Heart right ventricle (tissue), 16 donors: ENCODE measurements at regions not wholly inside any gene's neighbourhood (a gene's known extent, or its start where the extent isn't known, plus 50 kb on each side); places are given as distances from the start of the nearest gene placed in this dataset.
A peak's percentile ranks its signal among the peaks of the same experiment; 100 is the strongest.
"Not testable (repeated sequence)": the region's sequence is repeated elsewhere in the genome, so short reads cannot be mapped to it uniquely, and the experiment has no call there.

Experiments used
- ATAC-seq, 8 donors: fragments of 200-7000 bp; cut with Tn5 transposase; one replicate each; pipeline ENCODE4 v1.9.1; 2020; ENCODE audit warnings: mild to moderate bottlenecking in 8 of 8, moderate library complexity in 8 of 8, moderate number of reproducible peaks in 1 of 8
- DNase-seq, 2 donors: peaks; one replicate each; pipeline ENCODE4 v3.0.0-alpha.2; 2020
- H3K27ac ChIP-seq, 10 donors: fragments of 200-600 bp; sonication (generic) in 2 of 10; one replicate each; pipeline versions ENCODE4 v1.5.0 to v1.8.0; 2020 to 2022; ENCODE audit warnings: mild to moderate bottlenecking in 3 of 10
- H3K27me3 ChIP-seq, 7 donors: fragments of 200-600 bp; one replicate each; pipeline ENCODE4 v1.8.0; 2021 to 2022; ENCODE audit warnings: mild to moderate bottlenecking in 2 of 7
- H3K36me3 ChIP-seq, 9 donors: fragments of 200-600 bp; sonication (generic) in 1 of 9; one replicate each; pipeline versions ENCODE4 v1.5.0 to v1.8.0; 2020 to 2022; ENCODE audit warnings: mild to moderate bottlenecking in 2 of 9
- H3K4me1 ChIP-seq, 9 donors: fragments of 200-600 bp; sonication (generic) in 1 of 9; one replicate each; pipeline versions ENCODE4 v1.5.0 to v1.8.0; 2020 to 2022; ENCODE audit warnings: mild to moderate bottlenecking in 4 of 9
- H3K4me3 ChIP-seq, 10 donors: fragments of 200-600 bp; sonication (generic) in 2 of 10; one replicate each; pipeline versions ENCODE4 v1.5.0 to v1.8.0; 2020 to 2022; ENCODE audit warnings: mild to moderate bottlenecking in 7 of 10, moderate library complexity in 2 of 10
- H3K9me3 ChIP-seq, 11 donors: fragments of 200-600 bp in 10 of 11; sonication (generic) in 2 of 11; one replicate each; pipeline versions ENCODE4 v1.5.0 to v1.8.0; 2013 to 2022; ENCODE audit warnings: mild to moderate bottlenecking in 2 of 11, control low read depth in 1 of 11, moderate library complexity in 1 of 11
- WGBS, 2 donors: extraction: QIAGEN DNeasy Blood & Tissue Kit; methylation state at CpG; one replicate each; pipeline ENCODE4 v1.1.7; 2013; ENCODE audit warnings: inconsistent platforms in 1 of 2; 5-methylcytosine and 5-hydroxymethylcytosine counted together
- intact Hi-C, 10 donors: fragments of 100-400 bp; cut with DNase I; formaldehyde crosslinking; loops; one replicate each; pipeline versions ENCODE4 v1.11.1 to v1.14.2; 2022
- TF ChIP-seq, protein P1 (sequence below), 9 donors: fragments of 200-600 bp; sonication (generic) in 2 of 9; IDR thresholded peaks; one replicate each; pipeline versions ENCODE4 v1.5.0 to v1.8.0; 2021 to 2022; ENCODE audit warnings: antibody characterized with exemption in 9 of 9, mild to moderate bottlenecking in 5 of 9, moderate library complexity in 1 of 9
- donor health status: Arrhythmogenic right ventricular cardiomyopathy.
- donor health status: ischemic (EF 13 %, LVEDD 7.1; RV severe dilation, severe dysfunction).
- donor health status: healthy with polysubstance abuse.
- donor health status: DM: no; HTN: yes; CAD: no.
- donor health status: DM: no; HTN: no; CAD: no.
- donor health status: ischemic (EF 25% LVEDD 6.9; RV normal size, moderate dysfunction).
- donor health status: ischemic (EF 25% LVEDD 5.7; RV mildly dilated, moderate dysfunction).
- donor health status: healthy.
- donor health status: DM: yes; HTN: yes; CAD: no.
- donor health status: Ischemic cardiomyopathy.
- donor health status: ischemic (EF 35%, LVEDD 5.7; RV mildly dilated, moderate dysfunction).
- donor health status: nonischemic (EF 11% LVEDD 7.7; RV severe dilation, severe dysfunction).
- donor health status: DM: yes; HTN: yes; CAD: no.
- donor health status: PGD.
- donor health status: ischemic (EF 29% LVEDD 5.4; RV normal size, mild dysfunction).
- donor health status: nonischemic (EF 23%, LVEDD 6.1; RV moderate dilation, normal function).

DNA sequence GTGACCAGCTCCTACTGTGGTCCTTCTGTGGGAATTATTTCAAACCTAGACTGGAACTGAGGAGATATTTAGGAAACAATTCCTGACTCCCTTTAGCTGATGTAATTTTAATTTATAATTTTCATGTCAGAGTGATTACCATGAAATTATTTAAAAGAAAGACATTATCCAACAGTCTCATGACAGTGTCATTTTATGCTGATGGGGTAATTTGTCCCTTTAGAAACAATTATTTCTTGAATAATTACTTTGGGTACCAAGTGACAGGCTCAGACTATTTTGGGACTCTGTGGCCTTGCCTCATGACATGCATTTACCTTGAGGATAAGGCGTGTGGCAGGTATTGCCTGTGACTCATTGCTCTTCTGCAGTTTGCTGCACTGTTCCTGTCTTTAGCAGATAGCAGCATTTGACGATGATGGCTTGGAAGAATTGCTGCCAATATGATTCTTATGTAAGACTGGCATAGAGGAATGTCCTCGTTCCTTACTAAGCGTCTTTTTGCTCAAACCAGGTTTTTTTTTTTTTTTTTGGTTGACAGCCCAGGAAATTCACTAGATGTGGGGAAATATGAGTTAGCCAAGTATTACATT, 206.0 kb upstream of the HMCN1 start:
- no peaks in the 10 kb centered on the region for H3K36me3 ChIP-seq
- TF ChIP-seq, protein P1, sequence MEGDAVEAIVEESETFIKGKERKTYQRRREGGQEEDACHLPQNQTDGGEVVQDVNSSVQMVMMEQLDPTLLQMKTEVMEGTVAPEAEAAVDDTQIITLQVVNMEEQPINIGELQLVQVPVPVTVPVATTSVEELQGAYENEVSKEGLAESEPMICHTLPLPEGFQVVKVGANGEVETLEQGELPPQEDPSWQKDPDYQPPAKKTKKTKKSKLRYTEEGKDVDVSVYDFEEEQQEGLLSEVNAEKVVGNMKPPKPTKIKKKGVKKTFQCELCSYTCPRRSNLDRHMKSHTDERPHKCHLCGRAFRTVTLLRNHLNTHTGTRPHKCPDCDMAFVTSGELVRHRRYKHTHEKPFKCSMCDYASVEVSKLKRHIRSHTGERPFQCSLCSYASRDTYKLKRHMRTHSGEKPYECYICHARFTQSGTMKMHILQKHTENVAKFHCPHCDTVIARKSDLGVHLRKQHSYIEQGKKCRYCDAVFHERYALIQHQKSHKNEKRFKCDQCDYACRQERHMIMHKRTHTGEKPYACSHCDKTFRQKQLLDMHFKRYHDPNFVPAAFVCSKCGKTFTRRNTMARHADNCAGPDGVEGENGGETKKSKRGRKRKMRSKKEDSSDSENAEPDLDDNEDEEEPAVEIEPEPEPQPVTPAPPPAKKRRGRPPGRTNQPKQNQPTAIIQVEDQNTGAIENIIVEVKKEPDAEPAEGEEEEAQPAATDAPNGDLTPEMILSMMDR (IDR thresholded peaks at IDR 0.05), result no peak
- no peaks in the 10 kb centered on the region for H3K9me3 ChIP-seq
- intact Hi-C loops, result no loop called here
- DNase-seq (no peak), ATAC-seq (peak in 5 of 8 donors; percentile 28 to 74 (median 52))
- H3K4me1 ChIP-seq, result peaks cover 0 to 18% (median 5%) of the 10 kb centered on the region in 9 donors
- WGBS, 2 donors, result 54 to 59% methylated on average over 4 of the region's 4 CpGs
- no peak overlapping the region for H3K27ac ChIP-seq
- no peaks in the 10 kb centered on the region for H3K27me3 ChIP-seq
- no peak overlapping the region for H3K4me3 ChIP-seq

DNA sequence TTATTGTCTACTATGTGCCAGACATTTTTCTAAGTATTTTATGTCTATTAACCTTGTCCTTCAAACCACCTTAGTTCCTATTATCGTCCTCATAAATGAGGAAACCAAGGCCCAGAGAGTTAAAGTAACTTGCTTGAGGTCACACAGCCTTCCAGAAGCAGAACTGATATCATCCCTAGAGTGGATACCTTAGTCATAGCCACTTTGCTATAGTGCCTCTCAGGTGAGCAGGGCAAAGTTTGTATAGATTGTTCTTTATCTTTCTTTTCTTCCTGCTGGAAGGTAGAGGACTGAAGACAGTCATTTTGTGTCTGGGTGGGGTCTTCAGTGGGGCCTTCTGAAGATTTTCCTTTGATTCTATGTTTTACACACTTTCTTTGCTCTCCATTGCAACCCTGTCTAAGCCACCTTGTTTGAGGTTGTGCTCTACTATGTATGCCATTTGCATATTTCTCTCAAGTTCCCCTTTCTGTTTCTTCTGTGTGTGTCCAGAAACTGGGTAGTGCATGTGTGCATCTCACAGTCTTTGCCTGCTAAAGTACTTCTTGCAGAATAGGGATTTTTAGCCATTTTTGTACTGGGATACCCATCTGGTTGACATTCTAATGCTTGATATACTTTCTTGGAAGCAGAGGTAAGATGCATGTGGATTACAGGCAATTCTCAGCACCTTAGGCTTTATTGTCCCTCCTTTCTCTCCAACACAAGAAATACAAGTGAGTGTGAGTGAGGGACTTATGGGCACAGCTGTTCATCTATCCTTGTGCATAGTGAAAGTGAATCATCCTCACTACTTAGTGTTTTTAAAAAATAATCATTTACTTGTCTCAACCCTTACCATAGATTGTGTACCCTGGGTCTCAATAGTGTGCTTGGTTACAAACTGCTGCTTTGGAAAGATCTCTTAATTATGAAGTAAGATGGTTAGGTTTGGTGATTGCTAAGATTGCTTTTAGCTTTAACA, 207.6 kb upstream of the HMCN1 start:
- H3K27ac ChIP-seq, result no peak overlapping the region
- no peak for DNase-seq
- H3K4me1 ChIP-seq, result peaks cover 0 to 14% (median 0%) of the 10 kb centered on the region in 9 donors
- ATAC-seq, result no peak
- no peaks in the 10 kb centered on the region for H3K27me3 ChIP-seq
- no peaks in the 10 kb centered on the region for H3K9me3 ChIP-seq
- intact Hi-C loops, result no loop called here
- no peak overlapping the region for H3K4me3 ChIP-seq
- WGBS, 2 donors, result 73 to 84% methylated on average over 1 of the region's 1 CpG
- TF ChIP-seq, protein P1 (IDR thresholded peaks at IDR 0.05), result no peak
- no peaks in the 10 kb centered on the region for H3K36me3 ChIP-seq

DNA sequence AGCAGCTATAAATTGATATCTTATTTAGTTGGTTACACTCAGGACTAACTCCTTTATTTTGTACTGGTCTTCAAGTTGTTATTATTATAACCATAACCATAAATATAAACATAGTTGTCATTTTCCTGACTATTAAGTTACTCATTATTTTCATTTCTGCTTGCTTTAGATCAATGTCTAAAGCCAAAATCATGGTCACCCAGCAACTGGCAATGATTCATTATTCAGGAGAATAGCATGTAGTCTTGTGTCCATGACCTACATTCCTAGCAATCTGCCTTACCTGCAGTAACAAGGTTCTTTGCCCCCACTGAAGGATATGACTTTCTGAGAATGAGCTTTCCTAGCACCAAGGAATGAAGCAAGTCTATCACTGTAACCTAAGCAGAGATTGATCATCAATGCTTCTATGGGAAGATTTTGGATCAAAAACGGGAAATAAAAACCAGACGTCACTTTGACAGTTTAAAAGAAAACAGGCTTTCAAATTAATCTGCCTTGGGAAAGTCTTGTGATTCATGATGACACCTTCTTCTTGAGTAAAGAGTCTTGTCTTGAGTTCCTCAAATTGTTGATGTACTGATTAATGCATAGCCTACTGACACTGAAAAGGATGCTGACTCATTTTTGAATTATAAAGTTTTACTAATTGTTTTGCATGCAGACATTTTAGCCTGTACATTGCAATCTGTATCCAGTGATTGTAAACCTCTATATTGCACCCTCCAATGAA, 203.3 kb upstream of the IVNS1ABP start:
- TF ChIP-seq, protein P1 (IDR thresholded peaks at IDR 0.05), result no peak
- Histone ChIP-seq H3K4me3 (no peak overlapping the region), H3K27me3 (no peaks in the 10 kb centered on the region), H3K27ac (no peak overlapping the region), H3K36me3 (no peaks in the 10 kb centered on the region), H3K9me3 (peaks cover 0 to 31% (median 0%) of the 10 kb centered on the region in 11 donors), H3K4me1 (peaks cover 0 to 7% (median 0%) of the 10 kb centered on the region in 9 donors)
- WGBS, 2 donors, result 85 to 96% methylated on average over 2 of the region's 2 CpGs
- no peak for ATAC-seq
- intact Hi-C loops, result no loop called here
- no peak for DNase-seq

DNA sequence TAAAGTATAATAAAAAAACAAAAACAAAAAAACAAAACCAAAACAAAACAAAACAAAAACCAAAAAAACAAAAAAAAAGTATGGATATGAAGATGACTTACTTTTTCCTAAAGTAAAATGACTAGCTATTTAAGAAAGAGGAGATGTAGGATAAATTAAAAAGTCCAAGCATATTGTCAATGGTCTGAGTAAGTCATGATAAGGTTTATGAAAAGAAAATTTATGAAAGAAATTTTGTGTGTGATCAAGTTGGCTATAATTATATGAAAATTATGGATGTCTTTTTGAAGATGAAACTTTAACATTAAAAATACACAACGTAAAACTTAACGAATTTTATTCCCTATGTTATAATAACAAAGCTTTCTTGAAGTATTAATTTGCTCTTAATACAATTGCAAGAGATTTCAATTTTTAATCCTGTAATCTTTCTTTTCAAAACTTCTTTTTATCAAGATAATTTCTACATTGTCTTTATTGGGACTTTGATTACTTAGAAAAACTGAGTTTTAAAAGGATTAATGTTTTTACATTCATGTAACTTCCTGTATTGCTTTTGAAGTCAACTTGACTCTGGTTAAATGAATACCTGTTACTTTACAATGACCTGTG, 200.9 kb upstream of the IVNS1ABP start:
- H3K4me3 ChIP-seq, result no peak overlapping the region
- H3K27ac ChIP-seq, result no peak overlapping the region
- WGBS, 2 donors, result 54 to 77% methylated on average over 2 of the region's 2 CpGs
- intact Hi-C loops, result no loop called here
- peaks cover 0 to 7% (median 0%) of the 10 kb centered on the region in 9 donors for H3K4me1 ChIP-seq
- TF ChIP-seq, protein P1 (IDR thresholded peaks at IDR 0.05), result no peak
- H3K36me3 ChIP-seq, result no peaks in the 10 kb centered on the region
- H3K27me3 ChIP-seq, result no peaks in the 10 kb centered on the region
- DNase-seq, result no peak
- no peak for ATAC-seq
- peaks cover 0 to 31% (median 0%) of the 10 kb centered on the region in 11 donors for H3K9me3 ChIP-seq

DNA sequence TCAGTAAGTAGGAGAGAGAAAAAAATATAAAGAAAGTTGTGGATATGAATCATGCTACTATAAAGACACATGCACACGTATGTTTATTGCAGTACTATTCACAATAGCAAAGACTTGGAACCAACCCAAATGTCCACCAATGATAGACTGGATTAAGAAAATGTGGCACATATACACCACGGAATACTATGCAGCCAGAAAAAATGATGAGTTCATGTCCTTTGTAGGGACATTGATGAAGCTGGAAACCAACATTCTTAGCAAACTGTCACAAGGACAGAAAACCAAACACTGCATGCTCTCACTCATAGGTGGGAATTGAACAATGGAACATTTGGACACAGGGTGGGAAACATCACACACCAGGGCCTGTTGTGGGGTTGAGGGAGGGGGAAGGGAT, 200.3 kb upstream of the IVNS1ABP start:
- WGBS, 2 donors, result 86 to 96% methylated on average over 2 of the region's 2 CpGs
- not testable (repeated sequence) for ATAC-seq

More for the DNA sequence above, 200.3 kb upstream of the IVNS1ABP start:
- H3K36me3 ChIP-seq, intact Hi-C loops, H3K27ac ChIP-seq, H3K27me3 ChIP-seq, H3K4me1 ChIP-seq, H3K4me3 ChIP-seq, DNase-seq: not testable (repeated sequence)
- peaks cover 0 to 31% (median 0%) of the 10 kb centered on the region in 11 donors for H3K9me3 ChIP-seq
